ENCODE measurements at regions not wholly inside any gene's neighbourhood (a gene's known extent, or its start where the extent isn't known, plus 50 kb on each side); places are given as distances from the start of the nearest gene placed in this dataset.

DNA sequence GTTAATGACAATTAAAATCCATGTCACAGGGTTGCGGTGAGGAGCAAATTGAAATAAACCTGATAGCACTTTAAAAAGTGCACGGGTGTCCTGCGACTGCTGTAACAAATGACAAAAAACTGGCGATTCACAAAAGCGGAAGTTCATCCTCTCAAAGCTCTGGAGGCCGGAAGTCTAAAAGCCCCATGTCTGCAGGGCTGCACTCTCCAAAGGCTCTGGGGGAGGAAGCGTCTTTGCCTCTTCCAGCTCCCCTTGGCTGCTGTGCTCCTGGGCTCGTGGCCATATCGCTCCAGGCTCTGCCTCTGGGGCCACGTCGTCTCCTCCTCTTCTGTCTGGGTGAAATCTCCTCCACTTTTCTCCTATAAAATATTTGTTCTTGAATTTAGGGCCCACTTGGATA, 273.9 kb upstream of the IRX2 start:
- TF ChIP-seq CTCF (IDR thresholded peaks at IDR 0.05): no peak
- TF ChIP-seq POLR2AphosphoS5 (IDR thresholded peaks at IDR 0.05): no peak

Data from breast epithelium (tissue), 3 donors.